Testis (tissue), 2 donors: ENCODE measurements at regions not wholly inside any gene's neighbourhood (a gene's known extent, or its start where the extent isn't known, plus 50 kb on each side); places are given as distances from the start of the nearest gene placed in this dataset.

Source experiments
- POLR2A ChIP-seq: fragments of 450-650 bp; IDR thresholded peaks from one replicate; pipeline ENCODE4 v1.6.1; 2017; ENCODE audit warnings: antibody characterized with exemption, mild to moderate bottlenecking, moderate library complexity
- TF ChIP-seq, protein P1 (sequence below), 3 experiments: fragments of 450-650 bp in 2 of 3; fragments of 200-600 bp in 1 of 3; sonication (generic) in 1 of 3; IDR thresholded peaks; one replicate each; pipeline ENCODE4 v1.5.1; 2016 to 2019; ENCODE audit warnings: antibody characterized with exemption in 3 of 3, mild to moderate bottlenecking in 2 of 3, moderate library complexity in 1 of 3

DNA sequence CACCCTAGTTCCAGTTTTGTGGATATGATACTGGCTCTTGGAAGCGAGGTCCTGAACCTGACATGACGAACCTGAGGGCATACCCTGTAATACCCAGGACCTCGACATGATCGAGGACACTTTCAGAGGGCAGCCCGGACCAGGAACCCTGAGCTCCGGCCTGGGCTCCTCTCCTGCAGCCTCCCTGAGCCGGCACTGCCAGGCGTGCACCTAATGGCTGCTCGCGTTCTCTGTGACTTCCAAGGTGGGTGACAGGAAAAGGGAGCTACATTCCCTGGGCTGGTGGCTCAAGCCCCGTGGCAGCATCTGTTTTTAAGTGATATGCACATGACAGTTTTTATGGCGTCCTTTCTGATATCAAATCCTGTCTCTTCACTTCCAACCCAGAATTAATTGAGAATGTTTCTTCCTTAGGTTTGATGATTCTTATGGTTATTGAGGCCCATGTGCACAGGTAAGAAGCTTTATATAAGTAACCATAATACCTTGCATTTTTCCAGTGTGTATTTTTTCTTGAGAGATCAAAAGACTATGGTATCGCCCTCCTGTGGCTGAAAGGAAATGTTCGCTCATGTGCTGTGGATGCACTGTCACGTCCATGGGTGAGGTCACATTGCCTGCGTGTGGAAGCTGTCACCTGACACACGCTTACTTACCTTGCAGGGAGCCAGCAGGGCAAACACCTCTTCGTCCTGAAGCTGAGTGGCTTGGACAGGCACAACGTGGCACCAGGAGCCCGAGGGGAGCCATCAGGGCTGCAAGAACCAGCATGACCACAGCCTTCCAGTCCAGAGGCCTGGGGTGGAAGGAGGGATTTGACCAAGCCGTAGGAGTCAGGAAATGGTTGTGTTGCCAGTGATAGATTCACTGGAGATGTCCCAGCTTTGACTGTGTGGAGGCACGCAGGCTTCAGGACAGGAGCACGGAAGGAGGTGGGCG, 367.4 kb upstream of the MYT1L start:
- TF ChIP-seq, protein P1, sequence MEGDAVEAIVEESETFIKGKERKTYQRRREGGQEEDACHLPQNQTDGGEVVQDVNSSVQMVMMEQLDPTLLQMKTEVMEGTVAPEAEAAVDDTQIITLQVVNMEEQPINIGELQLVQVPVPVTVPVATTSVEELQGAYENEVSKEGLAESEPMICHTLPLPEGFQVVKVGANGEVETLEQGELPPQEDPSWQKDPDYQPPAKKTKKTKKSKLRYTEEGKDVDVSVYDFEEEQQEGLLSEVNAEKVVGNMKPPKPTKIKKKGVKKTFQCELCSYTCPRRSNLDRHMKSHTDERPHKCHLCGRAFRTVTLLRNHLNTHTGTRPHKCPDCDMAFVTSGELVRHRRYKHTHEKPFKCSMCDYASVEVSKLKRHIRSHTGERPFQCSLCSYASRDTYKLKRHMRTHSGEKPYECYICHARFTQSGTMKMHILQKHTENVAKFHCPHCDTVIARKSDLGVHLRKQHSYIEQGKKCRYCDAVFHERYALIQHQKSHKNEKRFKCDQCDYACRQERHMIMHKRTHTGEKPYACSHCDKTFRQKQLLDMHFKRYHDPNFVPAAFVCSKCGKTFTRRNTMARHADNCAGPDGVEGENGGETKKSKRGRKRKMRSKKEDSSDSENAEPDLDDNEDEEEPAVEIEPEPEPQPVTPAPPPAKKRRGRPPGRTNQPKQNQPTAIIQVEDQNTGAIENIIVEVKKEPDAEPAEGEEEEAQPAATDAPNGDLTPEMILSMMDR (IDR thresholded peaks at IDR 0.05), result peak in 1 of 3 experiments; percentile 15
- TF ChIP-seq POLR2A, result no peak
